GM18519 (cell line): ENCODE measurements at regions not wholly inside any gene's neighbourhood (a gene's known extent, or its start where the extent isn't known, plus 50 kb on each side); places are given as distances from the start of the nearest gene placed in this dataset.

ENCODE experiments used
- ATAC-seq: cut with Tn5 transposase; IDR thresholded peaks from one replicate; pipeline ENCODE4 v1.9.1; 2021; ENCODE audit warnings: mild to moderate bottlenecking, moderate library complexity; ENCODE audit not compliant: unreplicated experiment, low FRiP score

- no peak for ATAC-seq
Observed at GRCh38 chr11:122327528-122327927, 211.5 kb upstream of the BLID start.

GRCh38 chr11:122323754-122324421 lies 207.9 kb upstream of the BLID start:
- no peak for ATAC-seq

- ATAC-seq: no peak
Observed at GRCh38 chr11:122322329-122322728, 206.3 kb upstream of the BLID start.

GRCh38 chr11:122320671-122321070 lies 204.7 kb upstream of the BLID start:
- no peak for ATAC-seq

GRCh38 chr11:122319691-122320620 lies 203.9 kb upstream of the BLID start:
- ATAC-seq: no peak

- no peak for ATAC-seq
Observed at GRCh38 chr11:122319085-122319484, 203.1 kb upstream of the BLID start.

GRCh38 chr11:122317305-122317704 lies 201.3 kb upstream of the BLID start:
- no peak for ATAC-seq

- no peak for ATAC-seq
Observed at GRCh38 chr11:122313581-122313980, 197.6 kb upstream of the BLID start.

- no peak for ATAC-seq
Observed at GRCh38 chr11:122311216-122311755, 195.3 kb upstream of the BLID start.

GRCh38 chr11:122310766-122311165 lies 194.8 kb upstream of the BLID start:
- no peak for ATAC-seq

GRCh38 chr11:122309262-122309925 lies 193.4 kb upstream of the BLID start:
- ATAC-seq: no peak

- no peak for ATAC-seq
Observed at GRCh38 chr11:122308226-122308625, 192.2 kb upstream of the BLID start.

GRCh38 chr11:122307476-122308035 lies 191.5 kb upstream of the BLID start:
- no peak for ATAC-seq

- no peak for ATAC-seq
Observed at GRCh38 chr11:122306831-122307391, 190.9 kb upstream of the BLID start.

GRCh38 chr11:122305426-122306320 lies 189.7 kb upstream of the BLID start:
- ATAC-seq: no peak

GRCh38 chr11:122304973-122305372 lies 189.0 kb upstream of the BLID start:
- no peak for ATAC-seq

GRCh38 chr11:122304306-122304705 lies 188.3 kb upstream of the BLID start:
- ATAC-seq: no peak

- no peak for ATAC-seq
Observed at GRCh38 chr11:122294041-122294440, 178.0 kb upstream of the BLID start.

- no peak for ATAC-seq
Observed at GRCh38 chr11:122293296-122294023, 177.4 kb upstream of the BLID start.
